ENCODE measurements at regions not wholly inside any gene's neighbourhood (a gene's known extent, or its start where the extent isn't known, plus 50 kb on each side); places are given as distances from the start of the nearest gene placed in this dataset.

DNA sequence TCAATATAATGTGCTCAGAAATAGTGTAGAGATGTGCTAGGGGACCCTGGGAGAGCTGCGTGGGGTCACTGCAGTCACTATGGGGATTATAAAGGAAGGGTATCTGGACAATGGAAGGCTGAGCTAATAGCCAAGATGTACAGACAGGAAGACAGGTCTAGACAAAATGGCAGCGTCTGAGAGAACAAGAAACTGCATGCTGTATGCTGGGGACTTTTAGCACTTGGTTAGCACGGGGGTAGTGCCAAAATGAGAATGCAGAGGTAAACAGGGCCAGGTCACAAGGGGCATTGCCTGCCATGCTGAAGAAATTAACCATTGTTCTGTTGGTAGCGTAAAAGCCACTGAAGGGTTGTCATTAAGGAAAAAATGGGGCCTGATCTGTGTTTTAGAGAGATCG, 308.2 kb downstream of the EMP1 start:
- Histone ChIP-seq H3K36me3 (ENCODE audit: control insufficient read depth in 4 of 4, insufficient read depth in 3 of 4, low read depth in 1 of 4, low read length in 3 of 4) (no peaks in the 10 kb centered on the region), H3K27me3 (ENCODE audit: control insufficient read depth in 4 of 4, insufficient read depth in 4 of 4, low read length in 3 of 4) (no peaks in the 10 kb centered on the region), H3K27ac (ENCODE audit: low read depth in 1 of 2, low read length in 2 of 2) (no peak overlapping the region), H3K9me3 (ENCODE audit: control insufficient read depth in 4 of 4, low read length in 3 of 4) (no peaks in the 10 kb centered on the region), H3K4me1 (ENCODE audit: control insufficient read depth in 4 of 4, insufficient read depth in 4 of 4, low read length in 3 of 4) (no peaks in the 10 kb centered on the region), H3K4me3 (ENCODE audit: low read depth in 1 of 3, low read length in 3 of 3) (no peak overlapping the region), H3K9ac (ENCODE audit: low read depth in 1 of 2, low read length in 2 of 2) (no peak overlapping the region)
- DNase-seq (ENCODE audit: low spot score) = no peak
- WGBS = 85% methylated on average over 5 of the region's 5 CpGs
- TF ChIP-seq HNF4A (conservative IDR thresholded peaks at IDR 0.05) (no peak), HNF4G (IDR thresholded peaks at IDR 0.05) (no peak), FOXA2 (IDR thresholded peaks at IDR 0.05) (no peak), NR2F2 (IDR thresholded peaks at IDR 0.05) (no peak), REST (IDR thresholded peaks at IDR 0.05) (no peak), JUND (IDR thresholded peaks at IDR 0.05) (no peak), FOXA1 (IDR thresholded peaks at IDR 0.05) (no peak), TAF1 (conservative IDR thresholded peaks at IDR 0.05) (no peak), RXRA (IDR thresholded peaks at IDR 0.05) (no peak), GABPA (IDR thresholded peaks at IDR 0.05 in 1 of 2, conservative IDR thresholded peaks at IDR 0.05 in 1 of 2) (no peak), YY1 (IDR thresholded peaks at IDR 0.05) (no peak), SP1 (IDR thresholded peaks at IDR 0.05) (no peak), EGR1 (IDR thresholded peaks at IDR 0.05; ENCODE audit: low read depth in 2 of 2) (no peak), RAD21 (IDR thresholded peaks at IDR 0.05) (no peak), CTCF (IDR thresholded peaks at IDR 0.05; ENCODE audit: low read depth, low read length, missing input control) (no peak)
- TF ChIP-seq, protein P1, sequence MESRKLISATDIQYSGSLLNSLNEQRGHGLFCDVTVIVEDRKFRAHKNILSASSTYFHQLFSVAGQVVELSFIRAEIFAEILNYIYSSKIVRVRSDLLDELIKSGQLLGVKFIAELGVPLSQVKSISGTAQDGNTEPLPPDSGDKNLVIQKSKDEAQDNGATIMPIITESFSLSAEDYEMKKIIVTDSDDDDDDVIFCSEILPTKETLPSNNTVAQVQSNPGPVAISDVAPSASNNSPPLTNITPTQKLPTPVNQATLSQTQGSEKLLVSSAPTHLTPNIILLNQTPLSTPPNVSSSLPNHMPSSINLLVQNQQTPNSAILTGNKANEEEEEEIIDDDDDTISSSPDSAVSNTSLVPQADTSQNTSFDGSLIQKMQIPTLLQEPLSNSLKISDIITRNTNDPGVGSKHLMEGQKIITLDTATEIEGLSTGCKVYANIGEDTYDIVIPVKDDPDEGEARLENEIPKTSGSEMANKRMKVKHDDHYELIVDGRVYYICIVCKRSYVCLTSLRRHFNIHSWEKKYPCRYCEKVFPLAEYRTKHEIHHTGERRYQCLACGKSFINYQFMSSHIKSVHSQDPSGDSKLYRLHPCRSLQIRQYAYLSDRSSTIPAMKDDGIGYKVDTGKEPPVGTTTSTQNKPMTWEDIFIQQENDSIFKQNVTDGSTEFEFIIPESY (IDR thresholded peaks at IDR 0.05) = no peak
- TF ChIP-seq, protein P2, sequence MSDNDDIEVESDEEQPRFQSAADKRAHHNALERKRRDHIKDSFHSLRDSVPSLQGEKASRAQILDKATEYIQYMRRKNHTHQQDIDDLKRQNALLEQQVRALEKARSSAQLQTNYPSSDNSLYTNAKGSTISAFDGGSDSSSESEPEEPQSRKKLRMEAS (IDR thresholded peaks at IDR 0.05) = no peak
- TF ChIP-seq, protein P3, sequence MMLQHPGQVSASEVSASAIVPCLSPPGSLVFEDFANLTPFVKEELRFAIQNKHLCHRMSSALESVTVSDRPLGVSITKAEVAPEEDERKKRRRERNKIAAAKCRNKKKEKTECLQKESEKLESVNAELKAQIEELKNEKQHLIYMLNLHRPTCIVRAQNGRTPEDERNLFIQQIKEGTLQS (IDR thresholded peaks at IDR 0.05) = no peak

Data from liver (tissue), 8 donors.